K562 (cell line): ENCODE measurements at regions not wholly inside any gene's neighbourhood (a gene's known extent, or its start where the extent isn't known, plus 50 kb on each side); places are given as distances from the start of the nearest gene placed in this dataset.

Source experiments
- ATAC-seq: fragments of 200-7000 bp; cut with Tn5 transposase; 3 replicates; pipeline ENCODE4 v1.9.1; 2020; ENCODE audit warnings: moderate library complexity
- BruUV-seq: library from RNA; stranded (reverse); fragments of 400-500 nt; replicated peaks from 2 replicates; lab custom pipeline; 2021; lab: Mats Ljungman, UMichigan
- CTCF ChIA-PET: fragments of 300-600 bp; formaldehyde crosslinking; extraction: SDS; loops from one replicate; lab custom pipeline; 2021; ENCODE audit warnings: low intra/inter-chr PET ratio; lab: Yijun Ruan, JAX
- POLR2A ChIA-PET: fragments of 300-600, 350-650 bp; sonication (Branson Sonifier 250); formaldehyde crosslinking; extraction: SDS; loops from one replicate; lab custom pipeline; 2021; ENCODE audit warnings: antibody characterized with exemption, inconsistent platforms; lab: Yijun Ruan, JAX
- DNase-seq, 4 experiments: peaks; one replicate each; pipeline versions ENCODE4 v3.0.0 to v3.0.0-alpha.2; 2011 to 2018; ENCODE audit warnings: low spot score in 3 of 4, mixed read lengths in 3 of 4; ENCODE audit errors: extremely low read depth in 1 of 4
- FAIRE-seq: peaks from 2 replicates; lab custom pipeline; 2011; peaks lifted over from hg19 to GRCh38; lab: Jason Lieb, UNC
- H2AFZ ChIP-seq: 2 replicates; pipeline ENCODE4 v1.6.0; 2011; ENCODE audit warnings: low read depth, low read length, control low read depth, inconsistent platforms
- H3K27ac ChIP-seq: fragments of 200-600 bp; 3 replicates; pipeline ENCODE4 v1.8.0; 2011; ENCODE audit warnings: low read depth, mild to moderate bottlenecking, control low read depth, inconsistent platforms, low read length, moderate library complexity, mixed read lengths; ENCODE audit errors: extremely low read depth
- H3K27me3 ChIP-seq, 2 experiments: fragments of 300-600 bp in 1 of 2; 2 replicates in 1 of 2; 3 replicates in 1 of 2; pipeline versions ENCODE4 v1.6.0 to v1.8.0; 2011; ENCODE audit warnings: inconsistent platforms in 2 of 2, low read length in 2 of 2, mild to moderate bottlenecking in 1 of 2, mixed read lengths in 1 of 2, moderate library complexity in 1 of 2; ENCODE audit not compliant: control insufficient read depth in 2 of 2, insufficient read depth in 2 of 2
- H3K36me3 ChIP-seq: fragments of 300-600 bp; 3 replicates; pipeline ENCODE4 v1.8.0; 2011; ENCODE audit warnings: mild to moderate bottlenecking, low read length, inconsistent platforms; ENCODE audit not compliant: control insufficient read depth, insufficient read depth
- H3K4me1 ChIP-seq, 2 experiments: fragments of 200-600 bp in 1 of 2; replicated peaks in 1 of 2; 2 replicates in 1 of 2; 3 replicates in 1 of 2; pipeline versions ENCODE4 v1.5.1 to v1.8.0; 2011; ENCODE audit warnings: inconsistent platforms in 2 of 2, low read length in 2 of 2, mild to moderate bottlenecking in 1 of 2, mixed read lengths in 1 of 2, moderate library complexity in 1 of 2; ENCODE audit not compliant: control insufficient read depth in 2 of 2, insufficient read depth in 2 of 2
- H3K4me2 ChIP-seq: 2 replicates; pipeline ENCODE4 v1.6.1; 2011; ENCODE audit warnings: low read length, control low read depth, inconsistent platforms, mixed read lengths; ENCODE audit not compliant: insufficient read depth
- H3K4me3 ChIP-seq: fragments of 200-600 bp; sonication (generic), shearing (Covaris generic); 2 replicates; pipeline ENCODE4 v1.5.1; 2016; ENCODE audit warnings: control low read depth, inconsistent platforms
- H3K79me2 ChIP-seq: fragments of 200-600 bp; 3 replicates; pipeline ENCODE4 v1.8.0; 2011; ENCODE audit warnings: low read length, inconsistent platforms; ENCODE audit not compliant: control insufficient read depth, insufficient read depth
- H3K9ac ChIP-seq, 2 experiments: 2 replicates each; pipeline versions ENCODE4 v1.6.0 to v1.6.1; 2011; ENCODE audit warnings: low read depth in 2 of 2, low read length in 2 of 2, control low read depth in 1 of 2, inconsistent platforms in 1 of 2, mild to moderate bottlenecking in 1 of 2, mixed read lengths in 1 of 2; ENCODE audit not compliant: insufficient read depth in 1 of 2
- H3K9me1 ChIP-seq: one replicate; pipeline ENCODE4 v1.6.0; 2011; ENCODE audit warnings: inconsistent platforms, mild to moderate bottlenecking, low read length, moderate library complexity; ENCODE audit not compliant: control insufficient read depth, insufficient read depth
- H3K9me3 ChIP-seq: replicated peaks from 2 replicates; pipeline ENCODE4 v1.5.1; 2011; ENCODE audit warnings: low read depth, low read length, inconsistent platforms; ENCODE audit not compliant: control insufficient read depth, insufficient read depth
- H4K20me1 ChIP-seq: replicated peaks from 2 replicates; pipeline ENCODE4 v1.6.1; 2011; ENCODE audit warnings: low read length, inconsistent platforms, mixed read lengths; ENCODE audit not compliant: control insufficient read depth, insufficient read depth
- AFF1 ChIP-seq, 2 experiments: fragments of 450-650 bp; IDR thresholded peaks; 2 replicates each; pipeline ENCODE4 v1.6.1; 2018; ENCODE audit warnings: mild to moderate bottlenecking in 2 of 2, low read depth in 1 of 2; ENCODE audit not compliant: partially characterized antibody in 2 of 2
- CBX5 ChIP-seq: IDR thresholded peaks from 2 replicates; pipeline ENCODE4 v1.6.1; 2014; ENCODE audit warnings: low read depth, borderline replicate concordance
- GTF3C2 ChIP-seq: IDR thresholded peaks from 3 replicates; pipeline ENCODE4 v1.6.1; 2011; ENCODE audit warnings: borderline replicate concordance, mild to moderate bottlenecking, moderate library complexity; ENCODE audit not compliant: insufficient read length; ENCODE audit errors: extremely low read depth
- NCOR1 ChIP-seq: fragments of 450-650 bp; IDR thresholded peaks from 2 replicates; pipeline ENCODE4 v1.6.1; 2016; ENCODE audit warnings: mild to moderate bottlenecking, moderate library complexity
- NFXL1 ChIP-seq: fragments of 450-650 bp; formaldehyde crosslinking; IDR thresholded peaks from 2 replicates; pipeline ENCODE4 v1.4.0; 2021; ENCODE audit warnings: mild to moderate bottlenecking
- POLR2AphosphoS2 ChIP-seq: IDR thresholded peaks from 2 replicates; pipeline ENCODE4 v1.6.1; 2012; ENCODE audit warnings: low read length, improper control_type of control experiment
- RB1 ChIP-seq: fragments of 450-650 bp; IDR thresholded peaks from 2 replicates; pipeline ENCODE4 v1.6.1; 2017; ENCODE audit warnings: low read depth, mild to moderate bottlenecking
- SETDB1 ChIP-seq: IDR thresholded peaks from one replicate; pipeline ENCODE4 v1.6.1; 2012; ENCODE audit warnings: low read length, control low read depth, inconsistent platforms
- SRSF7 ChIP-seq: fragments of 200-400 bp; formaldehyde crosslinking; optimal IDR thresholded peaks from 2 replicates; pipeline ENCODE3; 2017; ENCODE audit warnings: mild to moderate bottlenecking, low read depth, low read length
- TCF15 ChIP-seq: fragments of 250-450 bp; sonication (Bioruptor Pico); IDR thresholded peaks from 2 replicates; pipeline ENCODE4 v1.8.0; 2022; ENCODE audit warnings: moderate library complexity, mild to moderate bottlenecking, inconsistent platforms
- TGIF2 ChIP-seq: sonication (generic); formaldehyde crosslinking; IDR thresholded peaks from 2 replicates; pipeline ENCODE4 v1.8.1; 2022; ENCODE audit warnings: mild to moderate bottlenecking, missing genetic modification reagents, moderate library complexity
- WHSC1 ChIP-seq: IDR thresholded peaks from one replicate; pipeline ENCODE4 v1.6.1; 2012; ENCODE audit warnings: low read length, control low read depth, inconsistent platforms
- ZFX ChIP-seq: sonication (generic); formaldehyde crosslinking; IDR thresholded peaks from 2 replicates; pipeline ENCODE4 v1.8.0; 2022; ENCODE audit warnings: mild to moderate bottlenecking, missing genetic modification reagents, moderate library complexity
- ZNF444 ChIP-seq: fragments of 250-450 bp; sonication (Bioruptor Pico); IDR thresholded peaks from 2 replicates; pipeline ENCODE4 v1.4.0; 2020; ENCODE audit warnings: mild to moderate bottlenecking, moderate library complexity
- ZNF778 ChIP-seq: fragments of 450-650 bp; formaldehyde crosslinking; IDR thresholded peaks from 2 replicates; pipeline ENCODE4 v1.4.0; 2020; ENCODE audit warnings: mild to moderate bottlenecking, moderate library complexity
- WGBS: fragments of 100-300 bp; shearing (Covaris generic); methylation state at CpG from one replicate; pipeline ENCODE4 v1.1.6; 2016; ENCODE audit warnings: low coverage, mixed read lengths; ENCODE audit not compliant: insufficient coverage; ENCODE audit errors: missing lambda C conversion rate; 5-methylcytosine and 5-hydroxymethylcytosine counted together
- in situ Hi-C: fragments of 300-500 bp; cut with MboI; formaldehyde crosslinking; loops from 4 replicates; pipeline ENCODE4 v1.15.0; 2018; ENCODE audit warnings: inconsistent platforms, mixed read lengths
- intact Hi-C: fragments of 100-400 bp; cut with micrococcal nuclease; formaldehyde crosslinking; loops from 2 replicates; pipeline ENCODE4 v1.14.2; 2022

- no peaks in the 10 kb centered on the region for H3K9me1 ChIP-seq
- WGBS: 0% methylated on average over 4 of the region's 4 CpGs
- H3K9me3 ChIP-seq: no peaks in the 10 kb centered on the region
- no peaks in the 10 kb centered on the region for H4K20me1 ChIP-seq
- intact Hi-C loops: no loop called here
- ATAC-seq (no peak), FAIRE-seq (no peak), DNase-seq (no peak)
- TF ChIP-seq TCF15 (CRISPR knock-in tag): no peak
- no peak for TF ChIP-seq RB1
- no peak for TF ChIP-seq NCOR1
- no peak for TF ChIP-seq ZNF778 (CRISPR knock-in tag)
- no peak for TF ChIP-seq ZNF444
- no peak for TF ChIP-seq CBX5
- no peak for TF ChIP-seq SETDB1
- TF ChIP-seq GTF3C2: no peak
- TF ChIP-seq TGIF2 (CRISPR knock-in tag): no peak
- no peak for TF ChIP-seq AFF1 (IDR thresholded peaks at IDR 0.05; ENCODE audit: low read depth in 1 of 2, partially characterized antibody in 2 of 2)
- no peak for TF ChIP-seq SRSF7
- TF ChIP-seq POLR2AphosphoS2: no peak
- TF ChIP-seq NFXL1 (CRISPR knock-in tag): no peak
- no peak for TF ChIP-seq WHSC1
- no peak for TF ChIP-seq ZFX
- no peaks in the 10 kb centered on the region for H3K4me1 ChIP-seq
- no peak overlapping the region for H3K27ac ChIP-seq
- ChIA-PET POLR2A (no interaction called here), CTCF (no interaction called here)
- no peaks in the 10 kb centered on the region for H3K36me3 ChIP-seq
- in situ Hi-C loops: no loop called here
- no peak overlapping the region for H3K4me3 ChIP-seq
- H3K27me3 ChIP-seq: no peaks in the 10 kb centered on the region
- H2AFZ ChIP-seq: no peak overlapping the region
- BruUV-seq: no TSS peak
- no peak overlapping the region for H3K9ac ChIP-seq
- no peaks in the 10 kb centered on the region for H3K79me2 ChIP-seq
- no peak overlapping the region for H3K4me2 ChIP-seq
These were observed 528.2 kb upstream of the MARCKS start for GRCh38 chr6:113328886-113329381.
